DND-41 (cell line): ENCODE measurements at regions not wholly inside any gene's neighbourhood (a gene's known extent, or its start where the extent isn't known, plus 50 kb on each side); places are given as distances from the start of the nearest gene placed in this dataset.

Experiments used
- ATAC-seq: fragments of 200-7000 bp; cut with Tn5 transposase; 3 replicates; pipeline ENCODE4 v1.9.1; 2021; ENCODE audit warnings: low read depth; ENCODE audit not compliant: insufficient read depth
- DNase-seq: peaks from one replicate; pipeline ENCODE4 v3.0.0-alpha.2; 2020
- H2AFZ ChIP-seq: 2 replicates; pipeline ENCODE4 v1.6.0; 2012; ENCODE audit warnings: low read depth, low read length
- H3K27ac ChIP-seq: 2 replicates; pipeline ENCODE4 v1.5.1; 2012; ENCODE audit warnings: low read length, inconsistent platforms
- H3K27me3 ChIP-seq: fragments of 200-600 bp; sonication (generic); 2 replicates; pipeline ENCODE4 v1.6.0; 2012; ENCODE audit warnings: low read length, mild to moderate bottlenecking, inconsistent platforms; ENCODE audit not compliant: insufficient read depth, poor library complexity
- H3K36me3 ChIP-seq: 2 replicates; pipeline ENCODE4 v1.5.1; 2012; ENCODE audit warnings: low read length, inconsistent platforms; ENCODE audit not compliant: insufficient read depth
- H3K4me1 ChIP-seq: 2 replicates; pipeline ENCODE4 v1.5.1; 2012; ENCODE audit warnings: mild to moderate bottlenecking, low read length; ENCODE audit not compliant: insufficient read depth
- H3K4me2 ChIP-seq: 2 replicates; pipeline ENCODE4 v1.6.0; 2012; ENCODE audit warnings: mild to moderate bottlenecking, moderate library complexity, low read length, inconsistent platforms; ENCODE audit not compliant: insufficient read depth
- H3K4me3 ChIP-seq, 2 experiments: fragments of 200-600 bp in 1 of 2; shearing (Covaris generic) in 1 of 2; 2 replicates each; pipeline ENCODE4 v1.5.1; 2012 to 2016; ENCODE audit warnings: inconsistent platforms in 2 of 2, low read length in 2 of 2, mild to moderate bottlenecking in 2 of 2, low read depth in 1 of 2, moderate library complexity in 1 of 2
- H3K79me2 ChIP-seq: 2 replicates; pipeline ENCODE4 v1.6.0; 2012; ENCODE audit warnings: low read length, inconsistent platforms; ENCODE audit not compliant: insufficient read depth
- H3K9ac ChIP-seq: 2 replicates; pipeline ENCODE4 v1.6.0; 2012; ENCODE audit warnings: low read depth, mild to moderate bottlenecking, inconsistent platforms, low read length, moderate library complexity
- H3K9me3 ChIP-seq: 2 replicates; pipeline ENCODE4 v1.5.1; 2012; ENCODE audit warnings: low read length, moderate library complexity, mild to moderate bottlenecking, inconsistent platforms; ENCODE audit not compliant: insufficient read depth, severe bottlenecking
- H4K20me1 ChIP-seq: 2 replicates; pipeline ENCODE4 v1.6.0; 2012; ENCODE audit warnings: low read length; ENCODE audit not compliant: insufficient read depth
- CTCF ChIP-seq: IDR thresholded peaks from 2 replicates; pipeline ENCODE4 v1.5.1; 2012; ENCODE audit warnings: borderline replicate concordance, low read length, moderate library complexity, mild to moderate bottlenecking; ENCODE audit not compliant: poor library complexity, severe bottlenecking; ENCODE audit errors: extremely low read depth
- EZH2 ChIP-seq: IDR thresholded peaks from 3 replicates; pipeline ENCODE4 v1.6.1; 2012; ENCODE audit warnings: borderline replicate concordance, low read depth, mild to moderate bottlenecking, moderate library complexity, low read length, inconsistent platforms; ENCODE audit not compliant: severe bottlenecking

- H3K27ac ChIP-seq: no peak overlapping the region
- TF ChIP-seq CTCF: no peak
- no peak for TF ChIP-seq EZH2
- H3K9me3 ChIP-seq: no peaks in the 10 kb centered on the region
- no peaks in the 10 kb centered on the region for H3K4me1 ChIP-seq
- H3K27me3 ChIP-seq: no peaks in the 10 kb centered on the region
- no peak overlapping the region for H3K4me3 ChIP-seq
- H3K4me2 ChIP-seq: no peak overlapping the region
- no peak overlapping the region for H2AFZ ChIP-seq
- no peaks in the 10 kb centered on the region for H4K20me1 ChIP-seq
- H3K79me2 ChIP-seq: no peaks in the 10 kb centered on the region
- no peak overlapping the region for H3K9ac ChIP-seq
- no peak for ATAC-seq
- DNase-seq: no peak
- no peaks in the 10 kb centered on the region for H3K36me3 ChIP-seq
Measured at GRCh38 chr11:39165021-39165420, 2294.4 kb downstream of the LRRC4C start.

- H3K9me3 ChIP-seq: no peaks in the 10 kb centered on the region
- H3K27me3 ChIP-seq: no peaks in the 10 kb centered on the region
- TF ChIP-seq CTCF (no peak), EZH2 (no peak)
- H3K4me1 ChIP-seq: no peaks in the 10 kb centered on the region
- H3K36me3 ChIP-seq: no peaks in the 10 kb centered on the region
- H3K27ac ChIP-seq: no peak overlapping the region
- H3K9ac ChIP-seq: no peak overlapping the region
- DNase-seq (no peak), ATAC-seq (no peak)
- H3K4me2 ChIP-seq: no peak overlapping the region
- H4K20me1 ChIP-seq: no peaks in the 10 kb centered on the region
- no peaks in the 10 kb centered on the region for H3K79me2 ChIP-seq
- H3K4me3 ChIP-seq: no peak overlapping the region
- H2AFZ ChIP-seq: no peak overlapping the region
Measured at GRCh38 chr11:39149214-39149613, 2310.2 kb downstream of the LRRC4C start.

- peaks cover 2% of the 10 kb centered on the region for H3K9me3 ChIP-seq
- no peaks in the 10 kb centered on the region for H3K4me1 ChIP-seq
- H3K79me2 ChIP-seq: no peaks in the 10 kb centered on the region
- H3K36me3 ChIP-seq: no peaks in the 10 kb centered on the region
- no peak for DNase-seq
- H2AFZ ChIP-seq: no peak overlapping the region
- H3K27ac ChIP-seq: no peak overlapping the region
- no peak overlapping the region for H3K9ac ChIP-seq
- H3K4me3 ChIP-seq: no peak overlapping the region
- H4K20me1 ChIP-seq: no peaks in the 10 kb centered on the region
- H3K4me2 ChIP-seq: no peak overlapping the region
- no peak for ATAC-seq
- H3K27me3 ChIP-seq: no peaks in the 10 kb centered on the region
- no peak for TF ChIP-seq EZH2
- TF ChIP-seq CTCF: no peak
Measured at GRCh38 chr11:39145346-39145745, 2314.1 kb downstream of the LRRC4C start.
